Esophagus mucosa (tissue), 1 donor: ENCODE measurements at regions not wholly inside any gene's neighbourhood (a gene's known extent, or its start where the extent isn't known, plus 50 kb on each side); places are given as distances from the start of the nearest gene placed in this dataset.
"Not testable (repeated sequence)": the region's sequence is repeated elsewhere in the genome, so short reads cannot be mapped to it uniquely, and the experiment has no call there.

ENCODE experiments used
- ATAC-seq: fragments of 200-7000 bp; cut with Tn5 transposase; one replicate; pipeline ENCODE4 v1.9.1; 2020
- donor health status: DM: yes; HTN: yes; CAD: no.

GRCh38 chr21:14058566-14058965 is 152.2 kb downstream of the LIPI start:
- no peak for ATAC-seq

- peak; percentile 86 for ATAC-seq
Measured at GRCh38 chr21:14057841-14058481, 152.8 kb downstream of the LIPI start.

- ATAC-seq, result no peak
Measured at GRCh38 chr21:14057313-14057712, 153.4 kb downstream of the LIPI start.

GRCh38 chr21:14056771-14057191 is 154.0 kb downstream of the LIPI start:
- ATAC-seq, result no peak

DNA sequence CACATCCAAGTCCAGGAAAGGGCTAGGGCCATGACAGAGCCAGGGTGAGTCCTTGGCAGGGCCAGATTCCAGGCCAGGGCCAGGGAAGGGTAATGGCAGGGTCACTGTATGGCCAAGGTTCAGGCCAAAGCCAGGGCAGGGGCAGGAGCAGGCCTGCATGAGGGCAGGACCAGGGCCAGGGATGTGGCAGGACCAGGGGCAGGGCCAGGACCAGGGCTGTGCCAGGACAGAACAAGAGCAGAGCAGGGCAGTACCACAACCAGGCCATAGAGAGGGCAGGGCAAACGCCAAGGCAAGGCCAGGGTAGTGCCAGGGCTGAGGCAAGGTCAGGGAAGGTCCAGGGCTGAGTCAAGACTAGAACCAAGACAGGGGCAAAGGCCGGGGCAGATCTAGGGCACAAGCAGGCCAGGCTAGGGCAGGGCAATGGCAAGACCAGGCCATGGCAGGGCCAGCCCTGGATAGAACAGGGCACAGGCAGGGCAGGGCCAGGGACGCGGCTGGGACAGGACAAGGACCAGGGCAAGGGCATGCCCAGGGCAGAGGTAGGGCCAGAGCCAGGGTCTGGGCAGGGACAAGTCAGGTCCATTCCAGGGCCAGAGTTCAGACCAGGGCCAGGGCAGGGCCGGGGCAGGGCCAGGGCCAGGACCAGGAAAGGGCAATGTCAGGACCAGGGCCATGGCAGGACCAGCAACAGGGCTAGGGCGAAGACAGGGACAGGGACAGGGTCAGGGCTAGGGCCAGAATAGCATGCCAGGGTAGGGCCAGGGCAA is 154.8 kb downstream of the LIPI start:
- peak; percentile 9 for ATAC-seq

DNA sequence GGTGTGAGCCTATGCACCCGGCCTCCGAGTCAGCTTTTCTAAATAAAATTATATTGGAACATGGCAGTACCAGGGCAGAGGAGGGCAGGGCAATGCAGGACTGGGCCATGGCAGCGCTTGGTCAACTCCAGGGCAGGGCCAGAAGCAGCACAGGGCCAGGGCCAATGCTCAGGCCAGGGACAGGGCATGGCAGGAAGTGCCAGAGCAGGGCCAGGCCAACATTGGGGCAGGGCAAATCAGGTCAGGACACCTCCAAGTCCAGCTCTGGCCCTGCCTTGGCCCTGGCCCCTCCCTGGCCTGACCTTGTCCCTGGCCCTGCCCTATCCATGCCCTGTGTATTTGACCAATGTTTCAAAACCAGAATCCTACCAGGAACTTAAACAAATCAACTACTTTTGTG is 156.1 kb downstream of the LIPI start:
- no peak for ATAC-seq

DNA sequence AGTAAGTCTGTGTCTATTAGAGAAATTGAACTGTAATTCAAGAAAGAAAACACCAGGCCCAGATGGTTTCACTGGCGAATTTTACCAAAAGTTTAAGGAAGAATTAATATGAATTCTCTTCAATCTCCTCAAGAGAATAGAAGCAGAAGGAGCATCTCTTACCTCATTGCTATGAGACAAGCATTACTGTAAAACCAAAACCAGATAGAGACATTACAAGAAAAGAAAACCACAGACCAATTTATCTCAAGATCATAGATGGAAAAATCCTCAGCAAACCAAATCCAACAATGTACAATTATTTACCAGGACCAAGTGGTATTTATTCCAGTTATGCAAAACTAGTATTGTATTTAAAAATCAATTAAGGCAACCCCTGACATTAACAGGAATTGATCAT is 160.6 kb downstream of the LIPI start:
- no peak for ATAC-seq

GRCh38 chr21:14046401-14046800 is 164.4 kb downstream of the LIPI start:
- no peak for ATAC-seq

- ATAC-seq, result no peak
Measured at GRCh38 chr21:14040386-14040785, 170.4 kb downstream of the LIPI start.

DNA sequence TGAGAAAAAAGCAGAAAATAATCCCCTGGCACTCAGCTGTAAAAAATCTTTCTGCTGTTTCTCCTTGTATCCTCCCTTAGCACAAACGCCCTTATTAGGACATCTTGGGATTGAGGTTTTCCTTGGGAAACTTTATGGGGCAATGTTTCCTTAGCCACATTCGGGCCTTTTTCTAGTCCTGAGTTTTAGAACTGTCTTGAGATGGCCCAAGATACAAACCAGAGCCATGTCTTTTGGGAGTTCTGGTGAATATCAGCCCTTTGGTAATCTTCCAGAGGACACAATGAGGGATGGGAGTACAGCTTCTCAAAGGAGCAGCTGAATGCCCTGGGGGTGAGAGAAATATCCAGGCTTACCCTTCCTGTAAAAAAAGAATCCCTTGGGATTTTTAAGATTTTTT is 182.1 kb downstream of the LIPI start:
- ATAC-seq, result not testable (repeated sequence)

- ATAC-seq, result peak; percentile 99
Measured at GRCh38 chr21:14027235-14027869, 183.4 kb downstream of the LIPI start.

DNA sequence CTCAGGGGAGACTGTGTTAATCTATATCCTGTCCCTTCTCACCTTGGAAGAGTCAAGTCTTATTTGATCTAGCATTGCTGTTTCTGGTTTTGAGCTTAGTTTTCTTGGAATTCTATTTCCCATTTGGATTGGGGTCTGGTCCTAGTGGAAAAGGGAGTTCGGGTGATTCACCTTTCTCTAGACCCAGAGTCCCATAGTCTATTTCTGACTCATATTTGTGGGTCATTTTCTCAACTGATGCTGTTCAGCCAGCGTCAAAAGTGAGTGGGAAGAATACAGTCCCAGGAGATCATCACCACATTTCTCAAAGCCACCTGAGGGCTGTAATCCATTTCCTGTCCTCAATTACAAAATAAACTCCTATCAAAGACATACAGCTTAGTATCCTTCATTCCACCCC is 190.6 kb downstream of the LIPI start:
- not testable (repeated sequence) for ATAC-seq

GRCh38 chr21:14015841-14016240 is 194.9 kb downstream of the LIPI start:
- ATAC-seq, result not testable (repeated sequence)

GRCh38 chr21:14013623-14014498 is 196.9 kb downstream of the LIPI start:
- ATAC-seq, result not testable (repeated sequence)

DNA sequence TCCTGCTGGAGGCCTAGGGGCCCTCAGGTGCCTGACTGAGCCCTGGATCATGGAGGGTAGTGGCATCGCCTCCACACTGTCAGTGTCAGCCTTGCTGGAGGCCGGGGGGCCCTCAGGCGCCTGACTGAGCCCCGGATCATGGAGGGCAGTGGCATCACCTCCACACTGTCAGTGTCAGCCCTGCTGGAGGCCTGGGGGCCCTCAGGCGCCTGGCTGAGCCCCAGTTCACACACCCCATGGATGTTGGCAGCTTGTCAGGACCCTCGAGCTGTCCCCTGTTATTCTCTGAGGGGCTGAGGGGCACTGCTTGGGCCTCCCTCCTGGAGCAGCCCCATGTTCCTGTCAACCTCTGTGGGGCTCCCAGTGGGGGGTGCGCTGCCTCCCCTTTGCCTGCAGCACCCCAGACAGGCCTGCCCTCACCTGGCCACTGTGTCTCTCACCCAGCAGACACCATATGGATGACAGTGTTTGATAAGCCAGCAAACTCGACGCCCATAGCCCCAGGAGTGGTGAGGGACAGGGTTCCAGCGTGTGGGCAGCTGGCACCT is 197.6 kb downstream of the LIPI start:
- no peak for ATAC-seq

- ATAC-seq, result no peak
Measured at GRCh38 chr21:14012409-14012808, 198.3 kb downstream of the LIPI start.

- not testable (repeated sequence) for ATAC-seq
Measured at GRCh38 chr21:14011751-14012150, 199.0 kb downstream of the LIPI start.

DNA sequence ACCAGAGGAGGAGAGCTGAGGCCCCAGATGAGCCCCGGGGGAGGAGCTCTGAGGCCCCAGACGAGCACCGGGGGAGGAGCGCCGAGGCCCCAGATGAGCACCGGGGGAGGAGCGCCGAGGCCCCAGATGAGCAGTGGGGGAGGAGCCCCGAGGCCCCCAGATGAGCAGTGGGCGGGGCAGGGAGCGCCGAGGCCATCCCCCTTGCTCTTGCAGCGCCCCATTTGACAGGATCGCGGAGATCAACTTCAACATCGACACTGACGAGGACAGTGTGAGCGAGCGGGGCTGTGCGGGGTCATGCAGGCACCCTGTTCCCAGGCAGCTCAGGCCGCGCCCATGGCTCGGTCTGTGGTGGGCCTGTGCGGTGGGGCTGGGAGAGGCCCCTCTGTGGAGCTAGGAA is 199.6 kb downstream of the LIPI start:
- not testable (repeated sequence) for ATAC-seq

DNA sequence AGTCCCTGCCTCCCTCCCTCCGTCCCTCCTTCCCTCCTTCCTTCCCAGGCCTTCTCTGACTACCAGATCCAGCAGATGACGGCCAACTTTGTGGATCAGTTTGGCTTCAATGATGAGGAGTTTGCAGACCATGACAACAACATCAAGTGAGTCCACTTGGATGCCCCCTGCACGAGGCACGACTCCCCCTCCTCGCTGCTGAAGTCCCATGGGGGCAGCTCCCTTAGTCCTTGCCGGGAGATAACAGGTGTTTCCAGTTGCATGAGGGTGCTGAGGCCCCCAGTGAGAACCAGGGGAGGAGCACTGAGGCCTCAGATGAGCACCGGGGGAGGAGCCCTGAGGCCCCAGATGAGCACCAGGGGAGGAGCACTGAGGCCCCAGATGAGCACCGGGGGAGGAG is 200.0 kb downstream of the LIPI start:
- ATAC-seq, result no peak

DNA sequence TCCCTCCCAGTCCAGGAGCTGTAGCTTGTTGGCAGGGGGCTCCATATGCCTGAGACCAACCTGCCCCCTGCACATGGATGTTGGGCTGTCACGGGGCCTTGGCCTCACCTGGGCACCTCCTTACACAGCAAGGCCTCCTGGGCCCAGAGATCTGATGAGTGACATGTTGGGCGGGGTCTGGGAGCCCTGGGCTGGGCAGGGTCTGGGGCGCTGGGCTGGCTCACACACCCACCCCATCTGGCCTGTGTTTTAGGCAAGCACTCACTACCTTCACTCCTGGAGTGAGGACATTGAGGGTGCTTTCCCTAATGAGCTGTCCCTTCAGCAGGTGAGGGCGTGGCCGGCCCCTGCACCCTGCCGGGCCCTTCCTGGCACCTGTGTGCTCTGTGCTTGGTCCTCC is 200.8 kb downstream of the LIPI start:
- peak; percentile 45 for ATAC-seq

DNA sequence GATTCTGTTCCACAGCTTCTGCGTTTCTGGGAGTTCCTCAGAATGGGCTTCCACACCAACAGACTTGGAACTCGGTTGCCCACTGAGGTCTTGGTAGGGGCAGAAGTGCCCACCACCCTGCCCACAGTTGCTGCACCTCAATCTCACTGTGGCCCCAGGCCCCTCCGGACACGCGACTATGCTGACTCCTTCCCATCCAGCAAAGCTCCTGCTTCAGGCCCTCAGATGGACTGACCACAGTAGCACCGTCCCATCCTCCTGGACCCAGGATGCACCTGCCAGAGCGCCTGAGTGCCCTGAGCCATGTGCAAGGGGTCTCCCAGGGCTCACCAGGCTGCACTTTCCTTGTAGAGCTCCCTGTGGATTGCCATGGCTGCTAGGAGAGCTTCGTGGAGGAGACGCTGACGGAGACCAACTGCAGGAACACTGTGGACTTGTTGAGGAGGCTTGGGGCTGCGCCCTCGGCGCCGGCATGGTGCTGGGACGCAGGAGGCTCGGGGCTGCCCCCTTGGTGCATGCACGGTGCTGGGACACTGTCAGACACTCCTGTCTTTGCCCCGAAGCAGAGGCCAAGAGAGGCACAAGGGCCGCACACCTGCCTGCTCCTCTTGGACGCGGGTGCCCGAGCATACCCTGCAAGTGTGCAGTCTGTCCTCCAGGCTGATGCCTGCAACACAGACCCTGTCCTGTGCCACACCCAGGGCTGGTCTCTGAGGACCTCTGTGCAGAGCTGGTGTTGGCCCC is 201.3 kb downstream of the LIPI start:
- not testable (repeated sequence) for ATAC-seq

GRCh38 chr21:14008436-14008835 is 202.3 kb downstream of the LIPI start:
- not testable (repeated sequence) for ATAC-seq
